GM18868 (cell line): ENCODE measurements at regions not wholly inside any gene's neighbourhood (a gene's known extent, or its start where the extent isn't known, plus 50 kb on each side); places are given as distances from the start of the nearest gene placed in this dataset.
"Not testable (repeated sequence)": the region's sequence is repeated elsewhere in the genome, so short reads cannot be mapped to it uniquely, and the experiment has no call there.

ENCODE experiments used
- ATAC-seq: cut with Tn5 transposase; IDR thresholded peaks from one replicate; pipeline ENCODE4 v1.9.1; 2021; ENCODE audit warnings: mild to moderate bottlenecking, moderate library complexity; ENCODE audit not compliant: unreplicated experiment

GRCh38 chr5:159807135-159807534, 109.1 kb upstream of the ADRA1B start:
- ATAC-seq: not testable (repeated sequence)

DNA sequence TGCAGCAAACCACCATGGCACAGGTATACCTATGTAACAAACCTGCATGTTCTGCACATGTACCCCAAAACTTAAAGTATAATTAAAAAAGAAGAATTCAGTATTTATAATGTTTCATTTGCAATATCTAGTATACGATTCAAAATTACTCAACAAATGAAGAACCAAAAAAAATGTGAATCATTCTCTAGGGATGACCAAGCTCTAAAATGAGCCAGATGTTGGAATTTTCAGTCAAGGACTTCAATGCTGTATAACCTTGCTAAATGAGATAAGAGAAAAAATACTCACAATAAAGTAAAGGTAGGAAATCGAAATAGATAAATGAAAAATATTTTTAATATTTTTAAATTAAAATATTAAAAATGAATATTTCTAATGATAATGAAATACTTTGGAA, 108.7 kb upstream of the ADRA1B start:
- no peak for ATAC-seq

DNA sequence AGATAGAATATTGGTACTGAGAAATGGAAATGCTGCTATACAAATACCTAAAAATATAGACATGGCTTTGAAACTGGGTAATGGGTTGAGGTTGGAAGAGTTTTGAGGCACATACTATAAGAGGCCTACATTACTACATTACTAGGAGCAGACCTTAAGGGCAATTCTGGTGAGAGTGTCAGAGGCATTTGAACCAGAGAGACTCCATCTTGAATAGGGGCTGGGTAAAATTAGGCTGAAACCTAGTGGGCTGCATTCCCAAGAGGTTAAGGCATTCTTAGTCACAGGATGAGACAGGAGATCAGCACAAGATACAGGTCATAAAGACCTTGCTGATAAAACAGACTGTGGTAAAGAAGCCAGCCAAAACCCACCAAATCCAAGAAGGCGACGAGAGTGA, 104.6 kb upstream of the ADRA1B start:
- ATAC-seq: no peak

DNA sequence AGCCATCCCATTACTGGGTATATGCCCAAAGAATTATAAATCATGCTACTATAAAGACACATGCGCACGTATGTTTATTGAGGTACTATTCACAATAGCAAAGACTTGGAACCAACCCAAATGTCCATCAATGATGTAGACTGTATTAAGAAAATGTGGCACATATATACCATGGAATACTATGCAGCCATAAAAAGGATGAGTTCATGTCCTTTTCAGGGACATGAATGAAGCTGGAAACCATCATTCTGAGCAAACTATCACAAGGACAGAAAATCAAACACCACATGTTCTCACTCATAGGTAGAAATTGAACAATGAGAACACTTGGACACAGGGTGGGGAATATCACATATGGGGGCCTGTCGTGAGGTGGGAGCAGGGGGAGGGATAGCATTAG, 103.5 kb upstream of the ADRA1B start:
- ATAC-seq: not testable (repeated sequence)

- no peak for ATAC-seq
These were observed 102.1 kb upstream of the ADRA1B start for GRCh38 chr5:159814222-159814621.

- no peak for ATAC-seq
These were observed 101.3 kb upstream of the ADRA1B start for GRCh38 chr5:159814805-159815585.

GRCh38 chr5:159817262-159818029, 98.8 kb upstream of the ADRA1B start:
- no peak for ATAC-seq

DNA sequence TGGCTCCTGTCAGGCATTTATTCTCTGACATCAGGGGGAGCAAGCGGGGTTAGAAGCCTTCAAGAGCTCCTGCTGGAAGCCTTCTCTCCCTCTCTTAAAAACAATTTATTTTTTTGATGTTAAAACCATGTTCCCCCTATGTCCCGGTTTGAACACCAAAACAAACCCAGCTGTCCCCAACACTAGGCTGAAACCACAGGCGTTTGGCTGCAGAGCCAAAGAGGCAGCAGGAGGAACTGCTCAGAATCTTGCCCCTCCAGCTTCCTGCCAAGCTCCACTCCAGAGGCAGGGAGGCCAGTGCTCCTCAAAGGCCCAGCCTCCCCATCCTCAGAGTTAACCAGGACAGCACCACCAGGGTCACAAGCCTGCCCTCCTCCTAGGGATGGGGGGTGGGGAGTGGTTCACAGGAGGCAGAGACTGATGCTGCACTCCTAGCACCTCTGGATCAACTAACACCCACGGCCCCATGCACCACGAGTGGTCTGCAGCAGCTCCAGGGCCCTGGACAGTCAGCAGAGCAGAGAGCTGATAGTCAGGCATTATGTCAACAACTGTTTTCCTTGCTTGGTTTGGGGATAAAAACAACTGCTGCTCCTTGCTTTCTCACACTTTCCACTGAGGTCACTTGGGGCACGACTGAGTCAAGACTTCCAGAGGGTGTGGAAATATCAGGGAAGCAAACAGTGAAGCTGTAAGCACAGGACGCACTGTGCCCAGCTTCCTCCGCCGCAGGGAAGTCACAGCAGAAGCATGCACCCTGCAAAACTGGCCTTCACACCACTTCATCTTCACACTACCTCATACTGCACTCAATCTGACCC, 96.5 kb upstream of the ADRA1B start:
- no peak for ATAC-seq

DNA sequence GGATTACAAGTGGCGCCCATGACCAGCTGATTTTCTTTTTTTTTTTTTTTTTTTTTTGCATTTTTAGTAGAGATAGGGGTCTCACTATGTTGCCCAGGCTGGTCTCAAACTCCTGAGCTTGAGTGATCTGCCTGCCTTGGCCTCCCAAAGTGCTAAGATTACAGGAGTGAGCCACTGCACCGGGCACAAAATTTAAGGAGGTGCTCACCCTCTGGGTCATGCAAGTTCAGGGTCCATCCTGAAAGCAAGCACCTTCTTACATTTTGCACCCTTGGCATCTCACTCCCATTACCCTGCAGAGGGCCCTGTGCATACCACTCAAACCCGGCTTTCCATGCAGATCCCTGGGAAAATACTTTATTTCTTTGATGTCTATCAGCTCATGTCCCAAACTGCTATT, 95.6 kb upstream of the ADRA1B start:
- ATAC-seq: no peak

- no peak for ATAC-seq
These were observed 94.8 kb upstream of the ADRA1B start for GRCh38 chr5:159821461-159821940.

DNA sequence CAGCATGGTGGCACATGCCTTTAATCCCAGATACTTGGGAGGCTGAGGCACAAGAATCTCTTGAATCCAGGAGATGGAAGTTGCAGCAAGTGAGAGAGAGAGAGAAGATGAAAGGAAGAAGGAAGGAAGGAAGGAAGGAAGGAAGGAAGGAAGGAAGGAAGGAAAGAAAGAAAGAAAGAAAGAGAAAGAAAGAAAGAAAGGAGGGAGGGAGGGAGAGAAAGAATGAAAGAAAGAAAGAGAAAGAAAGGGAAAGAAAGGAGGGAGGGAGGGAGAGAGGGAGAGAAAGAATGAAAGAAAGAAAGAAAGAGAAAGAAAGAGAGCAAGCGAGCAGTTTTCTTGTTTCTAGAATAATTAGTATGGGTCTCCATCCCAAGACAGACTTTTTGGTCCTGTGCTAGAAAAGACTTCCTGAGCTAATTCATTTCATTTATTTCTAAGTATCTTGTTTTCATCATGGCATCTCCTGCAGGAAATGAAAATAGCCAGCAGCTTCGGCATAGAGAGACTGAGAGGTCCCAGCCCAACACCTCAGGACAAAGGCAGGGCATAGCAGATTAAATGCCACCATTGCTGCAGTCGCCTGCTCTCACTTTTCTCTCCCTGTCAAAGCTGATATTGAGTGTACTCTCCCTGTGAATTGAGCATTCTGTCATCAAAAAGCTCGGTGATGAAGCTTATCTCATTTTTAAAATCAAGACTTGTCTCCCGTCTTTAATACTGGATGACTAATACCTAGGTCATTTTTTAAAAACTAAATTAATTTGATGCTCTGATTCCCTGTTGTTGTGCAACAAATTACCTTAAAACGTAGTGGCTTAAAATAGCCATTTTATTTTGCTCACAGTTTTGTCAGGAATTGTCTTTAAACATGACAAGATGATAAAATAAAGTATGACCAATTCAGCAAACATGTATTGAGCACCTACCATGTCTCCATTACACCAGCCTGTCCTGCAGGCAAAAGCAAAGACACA, 91.8 kb upstream of the ADRA1B start:
- ATAC-seq: no peak

DNA sequence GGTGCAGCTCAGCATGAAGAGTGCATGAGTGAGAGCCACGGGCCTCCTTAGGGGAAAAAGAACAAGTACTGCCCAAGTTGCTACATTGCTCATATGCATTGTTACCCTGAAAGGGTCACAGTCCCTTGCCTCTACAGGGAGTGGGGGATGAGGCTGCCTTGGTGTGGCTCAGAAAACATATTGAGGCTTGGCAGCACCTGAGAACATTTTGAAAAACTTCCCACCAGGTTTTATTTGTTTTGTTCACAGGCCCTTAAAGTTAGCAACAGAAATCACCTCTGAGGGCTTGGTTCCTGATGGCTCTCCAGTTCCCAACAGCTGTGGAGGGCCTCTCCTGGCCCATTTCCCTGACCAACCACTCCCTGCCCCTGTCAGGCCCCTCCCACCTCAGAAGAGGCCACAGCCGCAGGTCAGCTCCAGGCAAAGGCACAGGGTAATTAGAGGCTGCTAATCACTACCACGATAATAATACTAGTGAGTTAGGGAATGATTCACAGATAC, 90.7 kb upstream of the ADRA1B start:
- ATAC-seq: peak; percentile 47

- ATAC-seq: peak; percentile 96
These were observed 89.7 kb upstream of the ADRA1B start for GRCh38 chr5:159826351-159827214.

- no peak for ATAC-seq
These were observed 88.4 kb upstream of the ADRA1B start for GRCh38 chr5:159827861-159828260.

DNA sequence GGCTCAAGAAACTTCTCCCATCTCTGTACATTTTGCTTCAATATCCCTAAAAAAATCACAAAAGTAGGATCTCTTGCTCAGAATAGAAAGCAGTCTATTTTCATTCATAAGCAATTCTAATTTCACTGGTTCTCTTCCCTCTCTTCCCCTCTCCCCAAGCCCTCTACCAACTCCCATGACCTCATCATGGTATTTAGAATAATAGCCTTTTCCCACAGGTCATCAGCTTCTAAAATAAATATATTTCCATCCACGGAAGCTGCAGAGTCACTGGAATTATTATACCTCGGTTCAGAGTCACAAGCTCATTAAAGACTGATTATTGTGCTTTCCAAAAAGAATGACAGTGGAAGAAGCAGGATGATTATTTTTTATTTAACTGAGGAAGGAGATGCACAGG, 84.2 kb upstream of the ADRA1B start:
- no peak for ATAC-seq

DNA sequence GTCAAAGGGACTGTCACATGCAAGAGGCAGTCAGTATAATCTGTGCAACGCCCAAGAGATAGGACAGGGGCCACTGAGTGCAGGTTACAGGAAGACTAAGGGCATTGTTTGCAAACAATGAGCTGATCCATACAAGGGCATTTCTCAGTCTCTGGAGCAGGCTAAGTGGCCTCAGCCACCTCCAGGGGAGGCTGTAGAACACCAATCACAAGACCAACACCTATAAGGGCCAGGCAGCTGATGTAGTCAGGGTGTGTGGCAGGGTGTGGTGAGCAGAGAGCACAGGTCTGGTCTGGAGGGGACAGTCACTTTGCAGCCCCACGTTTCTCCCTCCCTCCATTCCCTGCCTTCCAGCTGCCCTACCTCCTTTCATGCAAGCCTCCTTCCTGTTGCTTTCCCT, 83.2 kb upstream of the ADRA1B start:
- ATAC-seq: no peak

DNA sequence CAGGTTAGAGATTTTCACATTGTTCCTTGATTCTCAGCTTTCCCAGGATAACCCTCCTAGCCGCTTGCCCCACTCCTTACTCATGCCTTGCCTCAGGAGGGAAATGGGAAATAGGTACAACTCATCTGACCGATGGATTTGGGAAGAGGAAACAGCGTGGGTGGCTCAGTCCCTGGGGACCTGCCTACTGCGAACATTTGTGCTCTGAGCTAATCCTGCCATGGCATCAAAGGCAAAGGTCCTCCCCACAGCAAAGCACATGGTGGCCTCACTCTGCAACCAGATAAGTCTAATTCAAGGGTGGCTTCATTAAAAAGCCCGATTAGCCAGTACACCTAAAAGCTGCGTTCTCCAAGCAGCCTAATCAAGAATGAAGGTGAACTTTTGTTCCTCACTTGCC, 82.4 kb upstream of the ADRA1B start:
- ATAC-seq: no peak

- no peak for ATAC-seq
These were observed 80.7 kb upstream of the ADRA1B start for GRCh38 chr5:159835548-159835947.

DNA sequence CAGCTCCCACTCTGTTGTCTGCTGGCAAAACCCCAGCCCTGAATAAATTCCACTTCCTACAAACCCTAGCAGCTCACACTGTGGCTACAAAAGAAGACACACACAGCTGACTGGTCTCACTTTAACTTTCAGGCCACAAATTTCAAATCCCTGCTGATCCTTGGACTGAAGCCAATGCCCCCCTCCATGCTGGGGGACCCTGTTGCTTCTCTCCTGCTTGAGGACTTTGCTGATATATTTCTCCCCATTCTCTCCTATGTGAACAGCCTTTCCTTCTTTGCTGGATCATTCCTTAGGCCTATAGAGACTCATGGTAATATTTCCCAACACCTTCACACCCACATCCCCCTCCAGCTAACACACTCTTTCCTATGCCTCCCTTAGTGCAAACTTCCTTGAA, 79.6 kb upstream of the ADRA1B start:
- no peak for ATAC-seq
